ENCODE measurements at regions not wholly inside any gene's neighbourhood (a gene's known extent, or its start where the extent isn't known, plus 50 kb on each side); places are given as distances from the start of the nearest gene placed in this dataset.

- TF ChIP-seq, protein P1, sequence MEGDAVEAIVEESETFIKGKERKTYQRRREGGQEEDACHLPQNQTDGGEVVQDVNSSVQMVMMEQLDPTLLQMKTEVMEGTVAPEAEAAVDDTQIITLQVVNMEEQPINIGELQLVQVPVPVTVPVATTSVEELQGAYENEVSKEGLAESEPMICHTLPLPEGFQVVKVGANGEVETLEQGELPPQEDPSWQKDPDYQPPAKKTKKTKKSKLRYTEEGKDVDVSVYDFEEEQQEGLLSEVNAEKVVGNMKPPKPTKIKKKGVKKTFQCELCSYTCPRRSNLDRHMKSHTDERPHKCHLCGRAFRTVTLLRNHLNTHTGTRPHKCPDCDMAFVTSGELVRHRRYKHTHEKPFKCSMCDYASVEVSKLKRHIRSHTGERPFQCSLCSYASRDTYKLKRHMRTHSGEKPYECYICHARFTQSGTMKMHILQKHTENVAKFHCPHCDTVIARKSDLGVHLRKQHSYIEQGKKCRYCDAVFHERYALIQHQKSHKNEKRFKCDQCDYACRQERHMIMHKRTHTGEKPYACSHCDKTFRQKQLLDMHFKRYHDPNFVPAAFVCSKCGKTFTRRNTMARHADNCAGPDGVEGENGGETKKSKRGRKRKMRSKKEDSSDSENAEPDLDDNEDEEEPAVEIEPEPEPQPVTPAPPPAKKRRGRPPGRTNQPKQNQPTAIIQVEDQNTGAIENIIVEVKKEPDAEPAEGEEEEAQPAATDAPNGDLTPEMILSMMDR (IDR thresholded peaks at IDR 0.05) = no peak
- H3K4me1 ChIP-seq = no peaks in the 10 kb centered on the region
- H3K9me3 ChIP-seq = no peaks in the 10 kb centered on the region
- no peaks in the 10 kb centered on the region for H3K36me3 ChIP-seq
- H3K27ac ChIP-seq = no peak overlapping the region
- intact Hi-C loops (cut with DNase I) = no loop called here
- DNase-seq (ENCODE audit: low spot score in 2 of 2) = no peak
- H3K4me3 ChIP-seq = no peak overlapping the region
- H3K27me3 ChIP-seq = no peaks in the 10 kb centered on the region
These were observed 216.6 kb upstream of the CPHXL start for GRCh38 chr16:75942936-75943335.

DNA sequence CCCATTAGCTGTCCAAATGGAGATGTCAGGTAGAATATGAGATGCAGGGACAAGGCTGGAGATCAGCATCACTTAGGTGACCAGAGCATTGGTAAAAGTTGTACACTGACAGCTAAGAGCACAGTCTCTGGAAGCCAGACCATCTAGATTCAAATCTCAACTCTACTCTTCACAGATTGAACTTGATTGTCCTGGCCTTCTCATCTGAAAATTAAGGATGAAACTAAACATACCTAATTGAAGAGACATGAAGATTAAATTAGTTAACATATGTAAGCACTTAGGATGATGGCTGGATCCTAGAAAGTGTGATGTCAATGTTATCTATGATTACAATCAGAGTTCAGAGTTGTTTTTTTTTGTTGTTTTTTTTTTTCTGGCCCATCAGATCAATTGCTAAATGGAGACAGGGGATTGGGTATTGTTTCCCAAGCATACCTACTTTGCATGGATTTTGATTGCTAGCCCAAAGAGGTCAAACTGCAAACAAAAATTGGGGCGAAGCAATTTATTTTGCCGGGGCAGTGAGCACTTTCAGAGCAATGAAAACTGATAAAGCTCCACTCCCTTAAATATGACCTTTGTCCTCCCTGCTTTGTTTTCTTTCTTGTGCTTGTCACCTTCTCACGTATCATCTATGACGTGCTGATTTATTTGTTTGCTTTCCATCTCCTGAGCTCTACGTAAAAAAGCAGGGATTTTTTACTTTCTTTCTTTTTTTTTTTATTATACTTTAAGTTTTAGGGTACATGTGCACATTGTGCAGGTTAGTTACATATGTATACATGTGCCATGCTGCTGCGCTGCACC, 217.6 kb upstream of the CPHXL start:
- Histone ChIP-seq H3K36me3 (no peaks in the 10 kb centered on the region), H3K27me3 (no peaks in the 10 kb centered on the region), H3K4me1 (no peaks in the 10 kb centered on the region), H3K9me3 (no peaks in the 10 kb centered on the region), H3K4me3 (no peak overlapping the region), H3K27ac (no peak overlapping the region)
- TF ChIP-seq, protein P1 (IDR thresholded peaks at IDR 0.05) = no peak
- DNase-seq (ENCODE audit: low spot score in 2 of 2) = no peak
- intact Hi-C loops (cut with DNase I) = no loop called here

- Histone ChIP-seq H3K27me3 (no peaks in the 10 kb centered on the region), H3K4me3 (no peak overlapping the region), H3K27ac (no peak overlapping the region), H3K4me1 (no peaks in the 10 kb centered on the region), H3K9me3 (no peaks in the 10 kb centered on the region), H3K36me3 (no peaks in the 10 kb centered on the region)
- intact Hi-C loops (cut with DNase I) = no loop called here
- no peak for DNase-seq (ENCODE audit: low spot score in 2 of 2)
- TF ChIP-seq, protein P1 (IDR thresholded peaks at IDR 0.05) = no peak
These were observed 219.7 kb upstream of the CPHXL start for GRCh38 chr16:75945916-75946457.

DNA sequence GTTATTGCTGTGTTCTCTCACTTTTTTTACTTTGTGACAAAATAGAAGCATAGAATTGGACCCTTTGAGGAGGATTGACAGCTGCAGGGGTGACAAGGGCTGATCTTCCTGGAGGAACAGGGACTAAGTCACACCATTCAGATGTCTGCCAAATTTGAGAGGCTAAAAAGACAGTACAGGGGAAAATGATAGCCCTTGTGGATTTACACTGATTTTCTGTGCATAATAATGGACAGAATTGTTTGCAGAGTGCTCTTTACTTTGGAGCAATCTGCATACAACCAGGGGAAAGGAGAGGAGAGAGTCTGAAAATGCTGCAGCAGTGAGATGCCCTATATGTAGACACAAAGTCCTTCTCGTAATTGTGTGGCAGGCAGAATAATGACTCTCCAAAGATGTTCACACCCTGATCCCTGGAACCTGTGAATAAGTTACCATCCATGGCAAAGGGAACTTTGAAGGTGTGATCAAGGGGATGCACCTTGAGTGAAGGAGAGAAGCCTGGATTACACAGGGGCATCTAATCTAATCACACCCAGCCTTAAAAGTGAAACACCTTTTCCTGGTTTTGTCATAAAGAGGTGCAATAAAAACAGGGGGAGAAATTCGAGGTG, 221.4 kb upstream of the CPHXL start:
- intact Hi-C loops (cut with DNase I) = no loop called here
- H3K36me3 ChIP-seq = no peaks in the 10 kb centered on the region
- no peaks in the 10 kb centered on the region for H3K4me1 ChIP-seq
- no peak overlapping the region for H3K27ac ChIP-seq
- DNase-seq (ENCODE audit: low spot score in 2 of 2) = no peak
- no peaks in the 10 kb centered on the region for H3K9me3 ChIP-seq
- no peak overlapping the region for H3K4me3 ChIP-seq
- no peaks in the 10 kb centered on the region for H3K27me3 ChIP-seq
- TF ChIP-seq, protein P1 (IDR thresholded peaks at IDR 0.05) = no peak

- H3K36me3 ChIP-seq = no peaks in the 10 kb centered on the region
- intact Hi-C loops (cut with DNase I) = no loop called here
- DNase-seq (ENCODE audit: low spot score in 2 of 2) = no peak
- TF ChIP-seq, protein P1 (IDR thresholded peaks at IDR 0.05) = no peak
- H3K27me3 ChIP-seq = no peaks in the 10 kb centered on the region
- no peaks in the 10 kb centered on the region for H3K9me3 ChIP-seq
- no peaks in the 10 kb centered on the region for H3K4me1 ChIP-seq
- no peak overlapping the region for H3K4me3 ChIP-seq
- H3K27ac ChIP-seq = no peak overlapping the region
These were observed 222.2 kb upstream of the CPHXL start for GRCh38 chr16:75948441-75948840.

Data from ascending aorta (tissue), 2 donors.